Bronchial epithelial cell (primary cell): ENCODE measurements at regions not wholly inside any gene's neighbourhood (a gene's known extent, or its start where the extent isn't known, plus 50 kb on each side); places are given as distances from the start of the nearest gene placed in this dataset.

Experiments
- DNase-seq: peaks from one replicate; pipeline ENCODE4 v3.0.0-alpha.2; 2010; ENCODE audit warnings: low read depth
- FAIRE-seq: peaks from 2 replicates; lab custom pipeline; 2011; peaks lifted over from hg19 to GRCh38; lab: Jason Lieb, UNC
- H3K27me3 ChIP-seq: 2 replicates; pipeline ENCODE4 v1.5.1; 2011; ENCODE audit warnings: low read length; ENCODE audit not compliant: control insufficient read depth, insufficient read depth
- H3K36me3 ChIP-seq: 2 replicates; pipeline ENCODE4 v1.5.1; 2011; ENCODE audit warnings: low read length; ENCODE audit not compliant: control insufficient read depth, insufficient read depth
- H3K4me3 ChIP-seq: 2 replicates; pipeline ENCODE4 v1.5.1; 2011; ENCODE audit warnings: mild to moderate bottlenecking, low read depth, low read length, control low read depth
- TF ChIP-seq, protein P1 (sequence below): IDR thresholded peaks from 2 replicates; pipeline ENCODE4 v1.5.1; 2011; ENCODE audit warnings: mild to moderate bottlenecking, moderate library complexity, low read length, control low read depth, inconsistent platforms; ENCODE audit not compliant: insufficient read depth, severe bottlenecking

DNA sequence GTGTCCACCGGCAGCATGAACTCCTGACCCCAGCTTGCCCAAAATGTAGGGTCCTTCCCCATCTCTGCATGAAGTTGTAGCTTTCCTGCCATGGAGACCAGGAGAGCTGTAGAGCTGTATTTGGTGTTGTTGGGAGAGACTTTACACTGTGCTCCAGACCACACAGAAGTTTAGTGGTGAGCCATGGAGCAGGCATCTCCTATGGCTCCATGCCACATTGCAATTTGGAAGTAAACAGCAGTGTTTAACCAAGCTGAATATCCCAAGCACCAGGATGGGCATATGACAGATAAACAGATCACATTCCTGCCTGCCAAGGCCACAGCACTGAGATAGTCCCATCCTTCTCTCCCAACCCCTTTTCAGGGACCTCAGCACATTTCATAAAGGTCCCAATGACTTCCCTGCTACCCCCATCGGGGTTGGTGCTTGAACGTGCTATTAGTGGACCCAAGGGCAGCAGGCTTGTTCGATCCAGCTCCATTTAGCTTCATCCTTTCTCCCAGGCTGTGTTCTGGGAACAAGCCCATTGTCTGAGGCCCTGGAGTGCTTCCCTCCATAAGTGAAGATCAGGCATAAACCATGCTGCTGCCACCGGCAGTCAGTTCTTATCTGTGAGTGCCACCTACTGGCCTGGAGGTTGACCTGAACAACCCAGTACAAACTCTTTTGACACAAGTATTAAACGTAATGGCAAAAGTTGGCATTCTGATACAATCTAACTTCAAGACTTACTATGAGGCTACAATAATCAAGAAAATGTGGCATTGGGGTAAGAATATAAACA is 172.3 kb upstream of the ATXN7L3B start:
- DNase-seq (peak; percentile 37), FAIRE-seq (peak; percentile 94)
- H3K36me3 ChIP-seq = no peaks in the 10 kb centered on the region
- TF ChIP-seq, protein P1, sequence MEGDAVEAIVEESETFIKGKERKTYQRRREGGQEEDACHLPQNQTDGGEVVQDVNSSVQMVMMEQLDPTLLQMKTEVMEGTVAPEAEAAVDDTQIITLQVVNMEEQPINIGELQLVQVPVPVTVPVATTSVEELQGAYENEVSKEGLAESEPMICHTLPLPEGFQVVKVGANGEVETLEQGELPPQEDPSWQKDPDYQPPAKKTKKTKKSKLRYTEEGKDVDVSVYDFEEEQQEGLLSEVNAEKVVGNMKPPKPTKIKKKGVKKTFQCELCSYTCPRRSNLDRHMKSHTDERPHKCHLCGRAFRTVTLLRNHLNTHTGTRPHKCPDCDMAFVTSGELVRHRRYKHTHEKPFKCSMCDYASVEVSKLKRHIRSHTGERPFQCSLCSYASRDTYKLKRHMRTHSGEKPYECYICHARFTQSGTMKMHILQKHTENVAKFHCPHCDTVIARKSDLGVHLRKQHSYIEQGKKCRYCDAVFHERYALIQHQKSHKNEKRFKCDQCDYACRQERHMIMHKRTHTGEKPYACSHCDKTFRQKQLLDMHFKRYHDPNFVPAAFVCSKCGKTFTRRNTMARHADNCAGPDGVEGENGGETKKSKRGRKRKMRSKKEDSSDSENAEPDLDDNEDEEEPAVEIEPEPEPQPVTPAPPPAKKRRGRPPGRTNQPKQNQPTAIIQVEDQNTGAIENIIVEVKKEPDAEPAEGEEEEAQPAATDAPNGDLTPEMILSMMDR = peak; percentile 66
- H3K27me3 ChIP-seq = no peaks in the 10 kb centered on the region
- no peak overlapping the region for H3K4me3 ChIP-seq

DNA sequence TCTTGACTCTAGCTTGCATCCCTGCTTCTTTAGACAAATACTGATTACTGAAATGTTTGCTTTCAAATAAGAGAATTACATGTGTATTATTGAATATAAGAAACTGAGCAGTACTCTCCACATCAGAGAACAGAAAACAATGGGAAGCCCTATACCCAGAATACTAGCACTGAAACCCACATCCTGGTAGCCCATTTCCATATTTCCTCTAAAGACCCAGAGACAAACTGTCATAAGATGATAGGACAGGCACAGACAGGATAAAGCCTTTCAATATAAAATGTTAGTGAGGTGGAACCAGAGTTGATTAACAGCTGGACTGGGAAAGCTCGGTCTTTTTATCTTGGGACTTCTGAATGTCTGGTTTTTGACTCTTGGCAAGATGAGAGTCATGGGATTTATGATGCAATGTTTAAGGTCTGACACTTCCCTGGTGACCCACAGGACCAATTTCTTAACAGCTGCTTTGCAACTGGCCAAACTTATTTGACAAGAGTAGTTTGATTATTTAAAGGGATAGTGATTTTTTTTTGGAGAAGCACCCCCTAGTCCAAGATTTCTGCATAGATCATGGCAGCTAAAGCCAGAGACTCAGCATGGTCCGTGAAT is 166.9 kb upstream of the ATXN7L3B start:
- DNase-seq = no peak
- FAIRE-seq = no peak
- Histone ChIP-seq H3K36me3 (no peaks in the 10 kb centered on the region), H3K27me3 (no peaks in the 10 kb centered on the region), H3K4me3 (no peak overlapping the region)
- TF ChIP-seq, protein P1 = no peak

DNA sequence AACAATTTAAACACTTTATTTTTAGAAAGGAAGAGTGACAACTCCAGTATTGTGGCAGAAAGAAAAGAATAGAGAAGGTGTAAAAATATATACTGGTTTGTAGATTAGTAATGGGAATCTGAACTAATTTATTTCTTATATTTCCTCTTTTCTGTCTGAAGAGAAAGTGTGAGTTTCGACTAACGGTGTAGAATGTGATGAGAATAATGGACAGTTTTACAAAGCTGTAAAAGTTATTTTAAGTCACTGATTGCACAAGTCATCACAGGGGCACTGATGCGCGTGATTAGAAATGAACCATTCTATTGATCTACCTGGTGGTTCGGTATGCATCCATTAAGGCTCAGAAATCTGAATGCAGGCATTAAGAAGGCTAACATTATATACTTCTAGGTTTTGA is 158.5 kb upstream of the ATXN7L3B start:
- DNase-seq = no peak
- no peak for FAIRE-seq
- Histone ChIP-seq H3K27me3 (no peaks in the 10 kb centered on the region), H3K4me3 (no peak overlapping the region), H3K36me3 (no peaks in the 10 kb centered on the region)
- TF ChIP-seq, protein P1 = no peak

DNA sequence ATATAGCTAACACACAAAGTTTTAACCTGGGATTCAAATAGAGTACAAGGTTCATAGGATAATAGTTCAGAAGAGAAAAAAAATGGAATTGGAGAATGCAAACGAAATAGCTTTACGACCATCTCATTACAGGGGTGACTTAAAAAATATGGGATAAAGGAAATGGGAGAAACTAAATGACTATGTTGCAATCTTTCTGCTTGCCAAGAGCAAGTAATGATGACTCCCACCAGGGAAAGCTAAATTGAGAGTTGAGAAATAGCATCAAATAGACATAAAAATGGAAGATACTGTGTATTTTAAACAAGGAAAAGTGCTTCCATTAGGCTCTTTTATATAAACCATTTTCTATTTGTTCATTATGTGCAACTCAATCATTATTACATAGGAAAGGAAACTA is 155.7 kb upstream of the ATXN7L3B start:
- peak; percentile 7 for DNase-seq
- no peak overlapping the region for H3K4me3 ChIP-seq
- no peak for FAIRE-seq
- H3K27me3 ChIP-seq = no peaks in the 10 kb centered on the region
- TF ChIP-seq, protein P1 = no peak
- no peaks in the 10 kb centered on the region for H3K36me3 ChIP-seq

DNA sequence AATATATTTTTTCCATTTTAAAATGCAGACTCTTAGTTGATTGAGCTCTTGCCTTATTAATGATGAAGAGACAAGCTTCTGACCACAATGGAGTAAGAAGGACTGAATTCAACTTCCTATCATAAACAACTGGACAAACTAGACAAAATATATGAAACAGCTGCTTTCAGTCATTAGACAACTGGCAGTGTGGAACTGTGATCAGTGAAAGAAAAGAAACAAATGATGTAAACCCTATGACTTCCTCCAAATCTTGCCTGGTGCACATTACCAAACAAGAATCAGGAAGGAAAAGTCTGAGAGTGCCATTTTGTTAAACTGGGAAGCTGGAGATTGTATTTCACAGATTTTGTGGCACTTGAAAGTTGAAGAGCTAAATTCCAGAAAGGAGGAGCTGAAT is 154.7 kb upstream of the ATXN7L3B start:
- Histone ChIP-seq H3K36me3 (no peaks in the 10 kb centered on the region), H3K4me3 (no peak overlapping the region), H3K27me3 (no peaks in the 10 kb centered on the region)
- DNase-seq (no peak), FAIRE-seq (no peak)
- TF ChIP-seq, protein P1 = no peak
